SK-N-MC (cell line): ENCODE measurements at regions not wholly inside any gene's neighbourhood (a gene's known extent, or its start where the extent isn't known, plus 50 kb on each side); places are given as distances from the start of the nearest gene placed in this dataset.

Experiments
- EZH2 ChIP-seq: fragments of 200-600 bp; sonication (generic); IDR thresholded peaks from one replicate; pipeline ENCODE4 v1.6.1; 2017; ENCODE audit warnings: antibody characterized with exemption
- POLR2AphosphoS5 ChIP-seq: IDR thresholded peaks from 2 replicates; pipeline ENCODE4 v1.6.1; 2012; ENCODE audit warnings: mild to moderate bottlenecking, low read depth, low read length, borderline replicate concordance

DNA sequence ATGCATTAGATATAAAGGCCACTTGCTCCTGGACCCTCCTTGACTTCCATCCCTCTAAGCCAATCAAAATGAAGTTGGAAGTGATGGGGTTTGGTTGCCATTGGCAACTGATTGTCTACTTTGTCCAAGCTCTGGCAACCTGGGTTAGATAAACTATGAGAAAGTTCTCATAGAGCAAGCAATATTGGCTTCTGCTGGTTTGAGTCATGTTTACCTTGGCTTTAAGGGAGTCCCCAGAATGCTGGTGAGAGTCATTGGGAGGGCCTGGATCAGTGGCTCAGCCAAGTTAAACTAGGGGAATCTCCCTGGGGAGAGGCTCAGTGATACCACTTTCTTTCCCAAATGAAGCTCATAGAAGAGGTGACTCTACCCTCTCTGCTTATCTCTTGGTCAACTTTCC is 176.3 kb upstream of the ROPN1 start:
- TF ChIP-seq EZH2 (no peak), POLR2AphosphoS5 (no peak)
